Naive thymus-derived CD4-positive, alpha-beta T cell (primary cell): ENCODE measurements at regions not wholly inside any gene's neighbourhood (a gene's known extent, or its start where the extent isn't known, plus 50 kb on each side); places are given as distances from the start of the nearest gene placed in this dataset.

Experiments
- ATAC-seq: fragments of 150-1000 bp; cut with Tn5 transposase; 2 replicates; pipeline ENCODE4 v1.10.0; 2021; ENCODE audit warnings: mild to moderate bottlenecking, moderate library complexity
- CTCF ChIA-PET: fragments of 350-600 bp; sonication (Branson Sonifier 250); formaldehyde crosslinking; loops from one replicate; lab custom pipeline; 2021; ENCODE audit warnings: antibody characterized with exemption; lab: Charles Lee
- POLR2A ChIA-PET: fragments of 350-600 bp; sonication (Branson Sonifier 250); formaldehyde crosslinking; loops from one replicate; lab custom pipeline; 2021; ENCODE audit warnings: antibody characterized with exemption, inconsistent platforms; lab: Charles Lee
- DNase-seq, 9 donors: peaks; one replicate each; pipeline versions ENCODE4 v3.0.0 to v3.0.0-alpha.2; 2020 to 2022; ENCODE audit warnings: mixed read lengths in 1 of 9
- H3K27ac ChIP-seq: one replicate; pipeline ENCODE4 v1.7.0; 2013; ENCODE audit warnings: mild to moderate bottlenecking, low read depth, low read length, moderate library complexity
- H3K27me3 ChIP-seq, 2 donors: one replicate each; pipeline ENCODE4 v1.7.0; 2013; ENCODE audit warnings: low read length in 2 of 2, mild to moderate bottlenecking in 2 of 2, moderate library complexity in 2 of 2; ENCODE audit not compliant: control insufficient read depth in 2 of 2, insufficient read depth in 2 of 2
- H3K36me3 ChIP-seq, 3 experiments: 1 replicate in 2 of 3; 2 replicates in 1 of 3; pipeline ENCODE4 v1.7.0; 2013; ENCODE audit warnings: low read length in 3 of 3, mild to moderate bottlenecking in 3 of 3, moderate library complexity in 1 of 3; ENCODE audit not compliant: insufficient read depth in 3 of 3, control insufficient read depth in 2 of 3
- H3K4me1 ChIP-seq, 2 donors: one replicate each; pipeline ENCODE4 v1.7.0; 2013; ENCODE audit warnings: low read length in 2 of 2, mild to moderate bottlenecking in 2 of 2, moderate library complexity in 1 of 2; ENCODE audit not compliant: control insufficient read depth in 2 of 2, insufficient read depth in 2 of 2
- H3K4me3 ChIP-seq: 2 replicates; pipeline ENCODE4 v1.7.0; 2013; ENCODE audit warnings: mild to moderate bottlenecking, low read length
- H3K9me3 ChIP-seq, 3 experiments: 1 replicate in 2 of 3; 2 replicates in 1 of 3; pipeline ENCODE4 v1.7.0; 2013; ENCODE audit warnings: low read length in 3 of 3; ENCODE audit not compliant: control insufficient read depth in 2 of 3
- H3K27ac Mint-ChIP-seq, 9 donors: one replicate each; pipeline ENCODE4 v1.8.0; 2020 to 2022; ENCODE audit warnings: mixed read lengths in 9 of 9, mild to moderate bottlenecking in 8 of 9, moderate library complexity in 5 of 9, inconsistent platforms in 2 of 9
- H3K27me3 Mint-ChIP-seq, 5 donors: one replicate each; pipeline ENCODE4 v1.8.0; 2021 to 2022; ENCODE audit warnings: mixed read lengths in 5 of 5, mild to moderate bottlenecking in 1 of 5
- H3K36me3 Mint-ChIP-seq, 5 donors: one replicate each; pipeline ENCODE4 v1.8.0; 2020 to 2022; ENCODE audit warnings: mixed read lengths in 5 of 5, mild to moderate bottlenecking in 3 of 5, inconsistent platforms in 1 of 5
- H3K4me1 Mint-ChIP-seq, 7 donors: one replicate each; pipeline ENCODE4 v1.8.0; 2020 to 2022; ENCODE audit warnings: mixed read lengths in 7 of 7, mild to moderate bottlenecking in 3 of 7, inconsistent platforms in 1 of 7
- H3K4me3 Mint-ChIP-seq, 10 donors: one replicate each; pipeline ENCODE4 v1.8.0; 2020 to 2022; ENCODE audit warnings: mild to moderate bottlenecking in 10 of 10, mixed read lengths in 10 of 10, moderate library complexity in 6 of 10, inconsistent platforms in 2 of 10
- H3K9me3 Mint-ChIP-seq, 11 donors: one replicate each; pipeline ENCODE4 v1.8.0; 2020 to 2022; ENCODE audit warnings: mixed read lengths in 11 of 11, mild to moderate bottlenecking in 4 of 11, inconsistent platforms in 1 of 11, moderate library complexity in 1 of 11
- intact Hi-C, 2 donors: fragments of 100-400 bp; cut with micrococcal nuclease; formaldehyde crosslinking; loops; one replicate each; pipeline ENCODE4 v1.15.1; 2023

- Histone ChIP-seq H3K4me1 (no peaks in the 10 kb centered on the region), H3K4me3 (no peak overlapping the region), H3K27me3 (no peaks in the 10 kb centered on the region), H3K27ac (no peak overlapping the region), H3K36me3 (no peaks in the 10 kb centered on the region), H3K9me3 (no peaks in the 10 kb centered on the region)
- H3K36me3 Mint-ChIP-seq = no peaks in the 10 kb centered on the region
- ChIA-PET POLR2A (no interaction called here), CTCF (no interaction called here)
- peaks cover 0 to 1% (median 0%) of the 10 kb centered on the region in 11 donors for H3K9me3 Mint-ChIP-seq
- no peak overlapping the region for H3K4me3 Mint-ChIP-seq
- DNase-seq = no peak
- peaks cover 0 to 11% (median 0%) of the 10 kb centered on the region in 5 donors for H3K27me3 Mint-ChIP-seq
- no peak overlapping the region for H3K27ac Mint-ChIP-seq
- intact Hi-C loops = no loop called here
- no peak for ATAC-seq
- H3K4me1 Mint-ChIP-seq = peaks cover 0 to 7% (median 0%) of the 10 kb centered on the region in 7 donors
Observed at GRCh38 chr16:85225257-85225656, 113.0 kb upstream of the CIBAR2 start.

GRCh38 chr16:85225721-85226120 lies 113.4 kb upstream of the CIBAR2 start:
- ChIA-PET POLR2A (no interaction called here), CTCF (no interaction called here)
- intact Hi-C loops = no loop called here
- Mint-ChIP-seq H3K27me3 (peaks cover 0 to 14% (median 5%) of the 10 kb centered on the region in 5 donors), H3K4me3 (no peak overlapping the region), H3K36me3 (no peaks in the 10 kb centered on the region), H3K9me3 (peaks cover 0 to 1% (median 0%) of the 10 kb centered on the region in 11 donors), H3K27ac (no peak overlapping the region), H3K4me1 (peaks cover 0 to 7% (median 0%) of the 10 kb centered on the region in 7 donors)
- Histone ChIP-seq H3K27ac (no peak overlapping the region), H3K9me3 (no peaks in the 10 kb centered on the region), H3K27me3 (no peaks in the 10 kb centered on the region), H3K4me1 (no peaks in the 10 kb centered on the region), H3K4me3 (no peak overlapping the region), H3K36me3 (no peaks in the 10 kb centered on the region)
- DNase-seq (no peak), ATAC-seq (no peak)

GRCh38 chr16:85227084-85227945 lies 115.0 kb upstream of the CIBAR2 start:
- Mint-ChIP-seq H3K4me1 (peaks cover 0 to 7% (median 0%) of the 10 kb centered on the region in 7 donors), H3K9me3 (peaks cover 0 to 9% (median 0%) of the 10 kb centered on the region in 11 donors)
- CTCF ChIA-PET = no interaction called here

GRCh38 chr16:85227946-85228862 lies 115.9 kb upstream of the CIBAR2 start:
- CTCF ChIA-PET = no interaction called here
- DNase-seq (no peak), ATAC-seq (no peak)
- intact Hi-C loops = no loop called here
- no peak overlapping the region for H3K27ac ChIP-seq
- no peaks in the 10 kb centered on the region for H3K4me1 ChIP-seq
- no peaks in the 10 kb centered on the region for H3K9me3 ChIP-seq
- Mint-ChIP-seq H3K36me3 (no peaks in the 10 kb centered on the region), H3K4me1 (peaks cover 0 to 7% (median 0%) of the 10 kb centered on the region in 7 donors), H3K4me3 (no peak overlapping the region), H3K27me3 (peaks cover 0 to 20% (median 10%) of the 10 kb centered on the region in 5 donors), H3K9me3 (peaks cover 0 to 9% (median 0%) of the 10 kb centered on the region in 11 donors), H3K27ac (peak overlapping the region in 1 of 9 donors; percentile 70)
- H3K27me3 ChIP-seq = no peaks in the 10 kb centered on the region
- H3K4me3 ChIP-seq = no peak overlapping the region
- POLR2A ChIA-PET = no interaction called here
- H3K36me3 ChIP-seq = no peaks in the 10 kb centered on the region

More at GRCh38 chr16:85227084-85227945, 115.0 kb upstream of the CIBAR2 start:
- no peak overlapping the region for H3K4me3 ChIP-seq
- H3K36me3 ChIP-seq = no peaks in the 10 kb centered on the region
- H3K9me3 ChIP-seq = no peaks in the 10 kb centered on the region
- H3K4me1 ChIP-seq = no peaks in the 10 kb centered on the region
- DNase-seq = no peak
- no peak for ATAC-seq
- Mint-ChIP-seq H3K27me3 (peaks cover 0 to 20% (median 8%) of the 10 kb centered on the region in 5 donors), H3K27ac (peak overlapping the region in 1 of 9 donors; percentile 70), H3K4me3 (no peak overlapping the region), H3K36me3 (no peaks in the 10 kb centered on the region)
- no peaks in the 10 kb centered on the region for H3K27me3 ChIP-seq
- H3K27ac ChIP-seq = no peak overlapping the region
- intact Hi-C loops = no loop called here
- POLR2A ChIA-PET = no interaction called here

GRCh38 chr16:85228970-85229430 lies 116.7 kb upstream of the CIBAR2 start:
- Mint-ChIP-seq H3K4me1 (peaks cover 0 to 7% (median 0%) of the 10 kb centered on the region in 7 donors), H3K4me3 (no peak overlapping the region), H3K9me3 (peaks cover 0 to 9% (median 0%) of the 10 kb centered on the region in 11 donors), H3K27ac (no peak overlapping the region), H3K27me3 (peaks cover 4 to 21% (median 13%) of the 10 kb centered on the region in 5 donors), H3K36me3 (no peaks in the 10 kb centered on the region)
- POLR2A ChIA-PET = no interaction called here
- no peaks in the 10 kb centered on the region for H3K27me3 ChIP-seq
- intact Hi-C loops = no loop called here
- no peaks in the 10 kb centered on the region for H3K4me1 ChIP-seq
- no peak overlapping the region for H3K27ac ChIP-seq
- H3K9me3 ChIP-seq = no peaks in the 10 kb centered on the region
- CTCF ChIA-PET = interaction anchor here (0.8 kb wide), 1 partner anchor 16 kb away, joined by 3 read pairs; no protein-coding TSS in a partner anchor
- H3K4me3 ChIP-seq = no peak overlapping the region
- H3K36me3 ChIP-seq = no peaks in the 10 kb centered on the region
- no peak for DNase-seq
- ATAC-seq = no peak

- Mint-ChIP-seq H3K36me3 (no peaks in the 10 kb centered on the region), H3K4me3 (no peak overlapping the region), H3K9me3 (peaks cover 0 to 9% (median 0%) of the 10 kb centered on the region in 11 donors), H3K27me3 (peaks cover 9 to 26% (median 15%) of the 10 kb centered on the region in 5 donors), H3K4me1 (peaks cover 0 to 7% (median 0%) of the 10 kb centered on the region in 7 donors), H3K27ac (no peak overlapping the region)
- intact Hi-C loops = no loop called here
- H3K4me1 ChIP-seq = no peaks in the 10 kb centered on the region
- H3K27me3 ChIP-seq = no peaks in the 10 kb centered on the region
- CTCF ChIA-PET = no interaction called here
- no peaks in the 10 kb centered on the region for H3K9me3 ChIP-seq
- POLR2A ChIA-PET = no interaction called here
- H3K27ac ChIP-seq = no peak overlapping the region
- ATAC-seq (no peak), DNase-seq (no peak)
- no peaks in the 10 kb centered on the region for H3K36me3 ChIP-seq
- no peak overlapping the region for H3K4me3 ChIP-seq
Observed at GRCh38 chr16:85229869-85230462, 117.7 kb upstream of the CIBAR2 start.
